ENCODE measurements at regions not wholly inside any gene's neighbourhood (a gene's known extent, or its start where the extent isn't known, plus 50 kb on each side); places are given as distances from the start of the nearest gene placed in this dataset.

DNA sequence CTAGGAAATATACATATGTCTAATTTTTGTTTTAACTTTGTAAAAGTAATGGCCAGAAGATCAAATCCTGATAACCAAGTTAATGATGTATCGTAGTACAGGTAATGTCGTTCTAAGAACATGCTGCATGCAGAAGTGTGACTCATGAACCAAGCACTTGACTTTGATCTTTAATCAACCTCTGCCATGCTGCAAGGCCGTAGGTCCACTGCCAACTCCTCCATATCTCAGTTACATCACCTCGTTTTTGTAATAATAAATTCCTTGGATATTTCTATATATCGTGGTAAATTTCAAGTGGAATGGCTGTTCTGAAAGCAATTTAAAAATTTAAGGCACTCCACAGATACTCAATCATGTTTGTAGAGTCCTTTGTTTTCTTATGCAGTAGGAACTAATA lies 771.7 kb downstream of the EPHA7 start:
- TF ChIP-seq CTCF (IDR thresholded peaks at IDR 0.05) = no peak
- TF ChIP-seq POLR2A (IDR thresholded peaks at IDR 0.05) = no peak
